D721Med (cell line): ENCODE measurements at regions not wholly inside any gene's neighbourhood (a gene's known extent, or its start where the extent isn't known, plus 50 kb on each side); places are given as distances from the start of the nearest gene placed in this dataset.

Experiments
- DNase-seq: peaks from one replicate; pipeline ENCODE4 v3.0.0; 2011; ENCODE audit warnings: low spot score; ENCODE audit not compliant: insufficient read length
- FAIRE-seq: peaks from 2 replicates; lab custom pipeline; 2011; peaks lifted over from hg19 to GRCh38; lab: Jason Lieb, UNC
- TF ChIP-seq, protein P1 (sequence below): IDR thresholded peaks from 2 replicates; pipeline ENCODE4 v1.5.1; 2012; ENCODE audit warnings: mild to moderate bottlenecking, control low read depth; ENCODE audit not compliant: insufficient read depth; ENCODE audit errors: missing control alignments

DNA sequence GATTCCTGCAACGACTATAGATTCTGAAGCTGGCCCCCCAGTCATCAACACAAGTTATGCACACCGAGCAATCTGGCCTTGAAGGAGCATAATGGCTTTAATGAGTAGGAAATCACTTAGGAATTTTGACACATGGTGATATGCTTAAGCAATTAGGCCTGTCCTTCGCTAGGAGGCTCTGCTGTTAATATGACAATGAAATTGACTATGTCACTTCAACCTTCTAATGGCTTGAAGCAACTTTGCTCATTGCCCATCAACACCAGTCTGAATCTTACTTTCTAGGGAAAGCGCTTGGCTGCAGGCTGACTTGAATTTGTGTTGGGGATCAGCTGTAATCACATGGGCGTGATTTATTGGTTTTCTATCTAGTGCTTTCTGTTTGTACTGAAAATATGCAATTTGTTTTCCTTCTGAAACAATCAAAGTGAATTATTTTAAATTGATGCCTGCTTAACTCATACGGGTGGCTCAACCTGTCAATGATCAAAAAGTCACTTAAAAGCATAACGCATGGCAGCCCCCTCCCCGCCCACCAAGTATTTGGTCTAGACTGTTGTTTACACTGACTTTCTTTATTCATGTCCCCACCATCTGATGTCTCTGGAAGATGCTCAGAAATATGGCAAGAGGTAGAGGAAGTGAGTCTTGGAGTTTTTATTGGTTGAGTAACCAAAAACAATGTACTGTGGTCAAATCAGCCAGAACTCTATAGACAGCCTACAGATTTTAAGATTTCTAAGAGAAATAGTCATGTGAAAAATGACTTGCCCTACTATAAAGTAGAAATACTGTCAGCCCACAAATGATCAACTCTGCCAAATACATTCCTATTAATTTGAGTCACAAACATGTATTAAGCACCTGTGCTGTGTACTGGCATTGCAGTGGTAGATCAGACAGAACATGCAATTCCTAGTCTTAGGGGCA is 344.9 kb downstream of the RBM43 start:
- DNase-seq (no peak), FAIRE-seq (no peak)
- TF ChIP-seq, protein P1, sequence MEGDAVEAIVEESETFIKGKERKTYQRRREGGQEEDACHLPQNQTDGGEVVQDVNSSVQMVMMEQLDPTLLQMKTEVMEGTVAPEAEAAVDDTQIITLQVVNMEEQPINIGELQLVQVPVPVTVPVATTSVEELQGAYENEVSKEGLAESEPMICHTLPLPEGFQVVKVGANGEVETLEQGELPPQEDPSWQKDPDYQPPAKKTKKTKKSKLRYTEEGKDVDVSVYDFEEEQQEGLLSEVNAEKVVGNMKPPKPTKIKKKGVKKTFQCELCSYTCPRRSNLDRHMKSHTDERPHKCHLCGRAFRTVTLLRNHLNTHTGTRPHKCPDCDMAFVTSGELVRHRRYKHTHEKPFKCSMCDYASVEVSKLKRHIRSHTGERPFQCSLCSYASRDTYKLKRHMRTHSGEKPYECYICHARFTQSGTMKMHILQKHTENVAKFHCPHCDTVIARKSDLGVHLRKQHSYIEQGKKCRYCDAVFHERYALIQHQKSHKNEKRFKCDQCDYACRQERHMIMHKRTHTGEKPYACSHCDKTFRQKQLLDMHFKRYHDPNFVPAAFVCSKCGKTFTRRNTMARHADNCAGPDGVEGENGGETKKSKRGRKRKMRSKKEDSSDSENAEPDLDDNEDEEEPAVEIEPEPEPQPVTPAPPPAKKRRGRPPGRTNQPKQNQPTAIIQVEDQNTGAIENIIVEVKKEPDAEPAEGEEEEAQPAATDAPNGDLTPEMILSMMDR: no peak

DNA sequence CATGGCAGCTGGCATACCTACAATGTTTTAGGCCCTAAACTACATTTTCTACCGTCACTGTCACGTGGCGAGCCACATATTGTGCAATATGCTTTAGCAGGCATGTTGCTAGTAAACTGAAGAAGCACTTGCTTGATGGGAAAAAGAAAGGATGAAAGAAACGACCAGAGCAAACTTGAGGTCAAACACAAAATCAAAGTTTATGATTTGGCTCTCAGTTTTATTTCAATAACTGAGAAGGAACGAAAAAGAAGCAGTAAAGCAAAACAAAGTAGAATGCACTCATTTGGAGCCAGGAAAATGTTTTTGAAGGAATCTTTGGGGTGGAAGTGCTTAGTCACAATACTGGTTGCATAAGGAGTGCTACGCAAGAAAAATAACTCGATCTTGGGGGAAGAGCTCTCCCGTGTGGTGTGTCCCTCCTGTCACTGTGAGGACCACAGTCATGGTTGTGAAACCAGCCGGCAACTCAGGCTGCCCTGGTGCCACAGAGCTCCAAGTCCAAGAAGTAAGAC is 349.8 kb downstream of the RBM43 start:
- TF ChIP-seq, protein P1: no peak
- DNase-seq: no peak
- no peak for FAIRE-seq

DNA sequence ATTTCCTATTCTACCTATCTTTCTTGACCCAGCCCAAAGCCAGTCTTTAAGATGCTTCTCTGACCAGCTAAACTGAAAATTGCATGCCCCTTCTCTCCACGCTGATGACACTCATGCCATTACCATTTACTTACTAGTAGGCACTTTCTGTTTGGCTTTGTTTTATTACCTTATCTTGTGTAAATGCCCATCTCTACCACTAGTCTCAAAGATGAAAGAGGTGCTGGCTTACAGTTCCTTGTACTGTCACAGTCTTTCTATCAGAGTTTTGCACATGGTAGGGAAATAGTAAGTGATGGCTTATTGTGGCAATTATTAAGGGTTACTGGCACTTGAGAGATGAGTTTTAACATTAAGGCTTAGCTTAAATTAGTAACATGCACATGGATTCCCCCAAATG is 352.1 kb downstream of the RBM43 start:
- DNase-seq: no peak
- TF ChIP-seq, protein P1: no peak

DNA sequence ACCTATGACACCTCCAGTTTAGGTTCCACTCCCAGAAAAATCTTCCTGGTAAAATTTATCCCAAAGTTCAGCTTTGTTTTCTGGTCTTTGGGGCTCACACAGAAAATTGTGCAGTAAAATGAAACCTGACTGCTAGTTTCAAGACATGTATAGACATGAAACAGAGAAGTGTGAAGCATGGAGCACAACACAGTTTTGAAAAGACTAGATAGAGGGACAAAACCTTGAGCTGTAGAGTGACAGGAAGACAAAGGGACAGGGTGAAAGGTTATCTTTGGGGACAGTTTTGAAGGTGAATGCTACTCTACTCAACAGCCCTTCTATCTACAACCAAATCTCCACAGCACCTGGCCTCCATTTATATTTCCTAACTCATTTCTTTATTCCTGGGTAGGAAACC is 352.6 kb downstream of the RBM43 start:
- FAIRE-seq (no peak), DNase-seq (no peak)
- TF ChIP-seq, protein P1: no peak

More for the DNA sequence above, 352.1 kb downstream of the RBM43 start:
- no peak for FAIRE-seq

DNA sequence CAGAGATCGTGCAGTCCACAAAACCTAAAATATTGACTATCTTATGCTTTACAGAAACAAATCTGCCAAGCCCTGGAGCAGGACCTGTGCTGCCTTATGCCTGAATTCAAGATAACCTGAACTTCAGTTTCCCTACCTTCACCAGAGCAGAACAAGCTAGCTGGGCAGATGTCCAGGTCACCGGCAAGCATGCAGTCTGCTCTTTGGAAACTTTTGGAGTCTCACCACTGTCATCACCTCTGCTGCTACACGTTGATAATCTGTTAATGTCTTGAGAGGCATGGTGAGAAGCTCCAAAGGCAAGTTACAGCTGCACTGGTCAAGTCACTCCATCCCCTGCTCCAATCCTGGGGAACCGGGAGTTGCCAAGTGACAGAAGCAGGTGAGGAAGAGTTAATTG is 354.2 kb downstream of the RBM43 start:
- DNase-seq (no peak), FAIRE-seq (no peak)
- TF ChIP-seq, protein P1: no peak

DNA sequence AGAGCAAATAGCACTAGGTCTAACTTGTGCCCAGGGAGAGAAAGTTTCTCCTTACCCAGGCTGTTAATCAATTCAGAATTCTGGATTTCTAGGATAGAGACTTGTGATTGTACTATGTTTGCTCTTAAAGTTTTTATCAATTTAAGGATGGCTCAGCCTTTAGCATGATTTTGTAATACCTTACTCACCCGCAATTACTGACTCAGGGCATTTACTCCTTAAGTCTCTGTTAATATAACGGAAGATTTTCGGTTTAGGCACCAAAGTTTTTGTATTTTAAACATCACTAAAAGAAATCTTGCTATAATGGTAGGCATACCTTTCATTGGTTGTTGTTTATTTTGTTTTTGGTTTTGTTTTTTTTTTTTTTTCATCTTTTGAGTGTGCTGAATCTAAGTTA is 358.2 kb downstream of the RBM43 start:
- FAIRE-seq (no peak), DNase-seq (no peak)
- TF ChIP-seq, protein P1: no peak

DNA sequence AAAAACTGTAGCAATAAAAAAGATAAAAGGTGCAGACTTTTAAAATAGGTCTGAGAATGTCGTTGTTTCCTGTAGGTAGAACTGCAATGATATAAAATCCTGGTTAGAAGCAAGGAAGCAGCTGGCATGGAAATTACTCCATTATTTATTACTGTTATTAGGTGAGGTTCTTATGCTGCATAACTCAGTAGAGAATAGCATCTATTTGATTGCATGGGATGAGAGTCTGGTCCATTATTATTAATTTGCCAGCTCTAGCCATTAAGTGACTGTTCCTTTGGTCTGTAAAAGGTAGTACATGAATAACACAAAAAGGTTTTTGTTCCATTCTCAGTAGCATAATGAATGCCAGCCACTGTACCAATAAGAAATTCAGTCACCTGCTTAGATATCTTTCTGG is 358.6 kb downstream of the RBM43 start:
- DNase-seq (no peak), FAIRE-seq (no peak)
- TF ChIP-seq, protein P1: no peak
